Dendritic cell treated with granulocyte-macrophage colony-stimulating factor and Interleukin-4, amounts not matched to agents 40 ng/mL and 50 ng/mL, for 4 days (primary cell): ENCODE measurements at regions not wholly inside any gene's neighbourhood (a gene's known extent, or its start where the extent isn't known, plus 50 kb on each side); places are given as distances from the start of the nearest gene placed in this dataset.
"Not testable (repeated sequence)": the region's sequence is repeated elsewhere in the genome, so short reads cannot be mapped to it uniquely, and the experiment has no call there.

Source experiments
- H3K27ac Mint-ChIP-seq: one replicate; pipeline ENCODE4 v1.8.0; 2022; ENCODE audit warnings: mild to moderate bottlenecking, mixed read lengths
- H3K27me3 Mint-ChIP-seq: one replicate; pipeline ENCODE4 v1.8.0; 2022; ENCODE audit warnings: mild to moderate bottlenecking, mixed read lengths
- H3K36me3 Mint-ChIP-seq: one replicate; pipeline ENCODE4 v1.8.0; 2022; ENCODE audit warnings: low read depth, mixed read lengths
- H3K4me1 Mint-ChIP-seq: one replicate; pipeline ENCODE4 v1.8.0; 2022; ENCODE audit warnings: low read depth, mixed read lengths
- H3K4me3 Mint-ChIP-seq: one replicate; pipeline ENCODE4 v1.8.0; 2022; ENCODE audit warnings: mild to moderate bottlenecking, moderate library complexity, mixed read lengths
- H3K9me3 Mint-ChIP-seq: one replicate; pipeline ENCODE4 v1.8.0; 2022; ENCODE audit warnings: mixed read lengths
- intact Hi-C: fragments of 100-400 bp; cut with micrococcal nuclease; formaldehyde crosslinking; loops from one replicate; pipeline ENCODE4 v1.15.0; 2022

DNA sequence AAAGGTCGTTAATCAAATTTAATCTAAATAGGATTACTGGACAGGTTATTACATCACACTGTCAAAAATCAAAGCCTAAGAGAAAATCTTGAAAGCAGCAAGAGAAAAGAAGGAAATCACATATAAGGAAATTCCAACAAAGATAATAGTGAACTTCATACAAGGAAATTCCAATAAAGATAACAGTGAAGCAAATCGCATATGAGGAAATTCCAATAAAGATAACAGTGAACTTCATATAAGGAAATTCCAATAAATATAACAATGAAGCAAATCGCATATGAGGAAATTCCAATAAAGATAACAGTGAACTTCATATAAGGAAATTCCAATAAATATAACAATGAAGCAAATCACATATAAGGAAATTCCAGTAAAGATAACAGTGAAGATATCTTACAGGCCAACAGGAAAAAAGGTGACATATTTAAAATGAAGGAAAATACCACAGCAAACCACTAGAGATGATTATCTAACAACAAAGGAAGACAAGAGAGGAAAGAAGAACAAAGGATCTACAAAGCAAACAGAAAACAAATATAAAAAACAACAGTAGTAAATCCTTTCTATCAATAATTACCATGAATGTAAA, 787.7 kb downstream of the CCDC85A start:
- peaks cover 23% of the 10 kb centered on the region for H3K9me3 Mint-ChIP-seq
- H3K36me3 Mint-ChIP-seq: no peaks in the 10 kb centered on the region
- no peak overlapping the region for H3K4me3 Mint-ChIP-seq
- H3K27me3 Mint-ChIP-seq: no peaks in the 10 kb centered on the region
- no peaks in the 10 kb centered on the region for H3K4me1 Mint-ChIP-seq
- no peak overlapping the region for H3K27ac Mint-ChIP-seq
- intact Hi-C loops: no loop called here

- no peaks in the 10 kb centered on the region for H3K27me3 Mint-ChIP-seq
- no peak overlapping the region for H3K27ac Mint-ChIP-seq
- intact Hi-C loops: no loop called here
- no peaks in the 10 kb centered on the region for H3K36me3 Mint-ChIP-seq
- no peaks in the 10 kb centered on the region for H3K4me1 Mint-ChIP-seq
- H3K9me3 Mint-ChIP-seq: peaks cover 51% of the 10 kb centered on the region
- no peak overlapping the region for H3K4me3 Mint-ChIP-seq
Measured at GRCh38 chr2:56981554-56981953, 797.8 kb downstream of the CCDC85A start.

- Mint-ChIP-seq H3K27ac (no peak overlapping the region), H3K9me3 (peaks cover 30% of the 10 kb centered on the region), H3K27me3 (no peaks in the 10 kb centered on the region), H3K36me3 (no peaks in the 10 kb centered on the region), H3K4me1 (no peaks in the 10 kb centered on the region), H3K4me3 (no peak overlapping the region)
- intact Hi-C loops: no loop called here
Measured at GRCh38 chr2:56985609-56986008, 801.8 kb downstream of the CCDC85A start.

- H3K4me1 Mint-ChIP-seq: no peaks in the 10 kb centered on the region
Measured at GRCh38 chr2:57022496-57022895, 838.7 kb downstream of the CCDC85A start.

GRCh38 chr2:57044931-57045635, 861.3 kb downstream of the CCDC85A start:
- no peaks in the 10 kb centered on the region for H3K27me3 Mint-ChIP-seq
- intact Hi-C loops: no loop called here
- H3K9me3 Mint-ChIP-seq: peaks cover 15% of the 10 kb centered on the region

More at GRCh38 chr2:57022496-57022895, 838.7 kb downstream of the CCDC85A start:
- intact Hi-C loops: no loop called here
- H3K27ac Mint-ChIP-seq: no peak overlapping the region
- H3K9me3 Mint-ChIP-seq: peaks cover 37% of the 10 kb centered on the region
- no peaks in the 10 kb centered on the region for H3K36me3 Mint-ChIP-seq
- H3K27me3 Mint-ChIP-seq: no peaks in the 10 kb centered on the region
- no peak overlapping the region for H3K4me3 Mint-ChIP-seq

GRCh38 chr2:57049273-57049672, 865.5 kb downstream of the CCDC85A start:
- no peaks in the 10 kb centered on the region for H3K4me1 Mint-ChIP-seq
- intact Hi-C loops: no loop called here
- H3K9me3 Mint-ChIP-seq: peaks cover 15% of the 10 kb centered on the region
- H3K4me3 Mint-ChIP-seq: no peak overlapping the region
- no peaks in the 10 kb centered on the region for H3K36me3 Mint-ChIP-seq
- no peak overlapping the region for H3K27ac Mint-ChIP-seq
- H3K27me3 Mint-ChIP-seq: no peaks in the 10 kb centered on the region

More at GRCh38 chr2:57044931-57045635, 861.3 kb downstream of the CCDC85A start:
- Mint-ChIP-seq H3K27ac (no peak overlapping the region), H3K4me1 (no peaks in the 10 kb centered on the region), H3K4me3 (no peak overlapping the region), H3K36me3 (no peaks in the 10 kb centered on the region)

GRCh38 chr2:57050007-57050406, 866.2 kb downstream of the CCDC85A start:
- Mint-ChIP-seq H3K4me1 (no peaks in the 10 kb centered on the region), H3K36me3 (no peaks in the 10 kb centered on the region), H3K4me3 (no peak overlapping the region), H3K27me3 (no peaks in the 10 kb centered on the region), H3K27ac (no peak overlapping the region), H3K9me3 (peaks cover 17% of the 10 kb centered on the region)
- intact Hi-C loops: no loop called here

GRCh38 chr2:57066301-57066700, 882.5 kb downstream of the CCDC85A start:
- peaks cover 20% of the 10 kb centered on the region for H3K9me3 Mint-ChIP-seq
- H3K36me3 Mint-ChIP-seq, H3K27me3 Mint-ChIP-seq, H3K4me3 Mint-ChIP-seq, H3K27ac Mint-ChIP-seq, intact Hi-C loops, H3K4me1 Mint-ChIP-seq: not testable (repeated sequence)

- no peaks in the 10 kb centered on the region for H3K36me3 Mint-ChIP-seq
- H3K9me3 Mint-ChIP-seq: peaks cover 23% of the 10 kb centered on the region
- no peaks in the 10 kb centered on the region for H3K4me1 Mint-ChIP-seq
- H3K27me3 Mint-ChIP-seq: no peaks in the 10 kb centered on the region
- no peak overlapping the region for H3K4me3 Mint-ChIP-seq
- intact Hi-C loops: no loop called here
- H3K27ac Mint-ChIP-seq: no peak overlapping the region
Measured at GRCh38 chr2:57075226-57075625, 891.4 kb downstream of the CCDC85A start.

DNA sequence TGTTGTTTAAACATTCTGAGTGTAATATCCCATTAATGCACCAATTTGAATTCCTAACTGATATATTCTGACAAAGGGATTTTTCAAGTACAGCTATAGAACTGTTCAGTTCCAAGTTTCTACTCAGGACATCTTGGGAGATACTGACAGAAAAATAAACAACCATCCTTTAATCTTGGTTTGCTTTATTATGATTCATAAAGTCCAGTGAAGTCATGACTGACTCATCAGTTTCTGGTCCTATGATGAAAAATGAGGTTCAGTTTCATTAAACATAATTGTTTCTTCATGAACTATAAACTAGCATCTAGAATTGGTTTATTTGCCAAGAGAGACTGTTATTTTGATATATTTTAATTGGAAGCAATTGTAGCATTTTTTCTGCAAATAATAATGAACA, 896.2 kb downstream of the CCDC85A start:
- Mint-ChIP-seq H3K36me3 (no peaks in the 10 kb centered on the region), H3K4me3 (no peak overlapping the region), H3K4me1 (no peaks in the 10 kb centered on the region), H3K27me3 (no peaks in the 10 kb centered on the region), H3K27ac (no peak overlapping the region), H3K9me3 (peaks cover 48% of the 10 kb centered on the region)
- intact Hi-C loops: no loop called here

- intact Hi-C loops: no loop called here
- peaks cover 44% of the 10 kb centered on the region for H3K9me3 Mint-ChIP-seq
- no peaks in the 10 kb centered on the region for H3K27me3 Mint-ChIP-seq
- no peaks in the 10 kb centered on the region for H3K36me3 Mint-ChIP-seq
- no peak overlapping the region for H3K27ac Mint-ChIP-seq
- H3K4me3 Mint-ChIP-seq: no peak overlapping the region
- H3K4me1 Mint-ChIP-seq: no peaks in the 10 kb centered on the region
Measured at GRCh38 chr2:57084697-57085281, 901.0 kb downstream of the CCDC85A start.

- Mint-ChIP-seq H3K9me3 (peaks cover 35% of the 10 kb centered on the region), H3K27ac (no peak overlapping the region), H3K4me1 (no peaks in the 10 kb centered on the region), H3K27me3 (no peaks in the 10 kb centered on the region), H3K4me3 (no peak overlapping the region), H3K36me3 (no peaks in the 10 kb centered on the region)
- intact Hi-C loops: no loop called here
Measured at GRCh38 chr2:57093020-57093419, 909.2 kb downstream of the CCDC85A start.

GRCh38 chr2:57097855-57098254, 914.1 kb downstream of the CCDC85A start:
- no peaks in the 10 kb centered on the region for H3K4me1 Mint-ChIP-seq
- peaks cover 53% of the 10 kb centered on the region for H3K9me3 Mint-ChIP-seq
- intact Hi-C loops: no loop called here
- H3K27ac Mint-ChIP-seq: no peak overlapping the region
- no peaks in the 10 kb centered on the region for H3K27me3 Mint-ChIP-seq
- no peaks in the 10 kb centered on the region for H3K36me3 Mint-ChIP-seq
- no peak overlapping the region for H3K4me3 Mint-ChIP-seq

DNA sequence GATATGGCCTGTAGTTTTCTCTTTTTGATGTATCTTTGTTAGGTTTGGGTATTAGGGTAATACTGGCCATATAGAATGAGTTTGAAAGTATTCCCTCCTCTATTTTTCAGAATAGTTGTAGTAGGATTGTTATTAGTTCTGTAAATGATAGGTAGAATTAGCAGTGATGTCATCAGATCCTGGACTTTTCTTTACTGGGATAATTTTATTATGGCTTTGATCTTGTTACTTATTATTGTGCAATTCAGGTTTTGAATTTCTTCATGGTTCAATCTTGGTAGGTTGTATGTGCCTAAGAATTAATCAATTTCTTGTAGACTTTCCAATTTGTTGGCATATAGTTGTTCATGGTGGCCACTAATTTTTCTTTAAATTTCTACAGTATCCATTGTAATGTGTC, 916.6 kb downstream of the CCDC85A start:
- H3K4me3 Mint-ChIP-seq: no peak overlapping the region
- H3K27me3 Mint-ChIP-seq: no peaks in the 10 kb centered on the region
- intact Hi-C loops: no loop called here
- no peak overlapping the region for H3K27ac Mint-ChIP-seq
- H3K4me1 Mint-ChIP-seq: no peaks in the 10 kb centered on the region
- H3K9me3 Mint-ChIP-seq: peaks cover 36% of the 10 kb centered on the region
- H3K36me3 Mint-ChIP-seq: no peaks in the 10 kb centered on the region
